B cell (primary cell): ENCODE measurements at regions not wholly inside any gene's neighbourhood (a gene's known extent, or its start where the extent isn't known, plus 50 kb on each side); places are given as distances from the start of the nearest gene placed in this dataset.

Source experiments
- ATAC-seq: fragments of 200-7000 bp; cut with Tn5 transposase; one replicate; pipeline ENCODE4 v1.10.0; 2021; ENCODE audit warnings: low read depth, mild to moderate bottlenecking, moderate number of reproducible peaks, moderate library complexity
- CTCF ChIA-PET: fragments of 350-600 bp; sonication (Branson Sonifier 250); formaldehyde crosslinking; loops from one replicate; lab custom pipeline; 2021; ENCODE audit warnings: antibody characterized with exemption, inconsistent platforms; lab: Charles Lee
- POLR2A ChIA-PET: fragments of 350-600 bp; sonication (Branson Sonifier 250); formaldehyde crosslinking; loops from one replicate; lab custom pipeline; 2021; ENCODE audit warnings: antibody characterized with exemption; lab: Charles Lee
- DNase-seq: peaks from one replicate; pipeline ENCODE4 v3.0.0; 2013
- H2AFZ ChIP-seq: 2 replicates; pipeline ENCODE4 v1.6.1; 2012; ENCODE audit warnings: mild to moderate bottlenecking, low read depth, low read length; ENCODE audit not compliant: insufficient read depth, poor library complexity, severe bottlenecking
- H3K27ac ChIP-seq, 2 donors: 1 replicate in 1 of 2; 2 replicates in 1 of 2; pipeline ENCODE4 v1.5.1; 2012 to 2013; ENCODE audit warnings: low read length in 2 of 2, mild to moderate bottlenecking in 2 of 2, moderate library complexity in 1 of 2
- H3K27me3 ChIP-seq, 4 experiments: fragments of 200-600 bp in 1 of 4; sonication (generic) in 1 of 4; replicated peaks in 1 of 4; 1 replicate in 2 of 4; 2 replicates in 2 of 4; pipeline versions ENCODE4 v1.6.1 to v1.7.0; 2013 to 2016; ENCODE audit warnings: low read length in 3 of 4, mild to moderate bottlenecking in 2 of 4, mixed read lengths in 1 of 4, moderate library complexity in 1 of 4; ENCODE audit not compliant: insufficient read depth in 4 of 4, control insufficient read depth in 3 of 4; ENCODE audit errors: control extremely low read depth in 1 of 4
- H3K36me3 ChIP-seq, 2 experiments: replicated peaks in 1 of 2; 1 replicate in 1 of 2; 2 replicates in 1 of 2; pipeline versions ENCODE4 v1.6.1 to v1.7.1; 2013; ENCODE audit warnings: low read length in 1 of 2; ENCODE audit not compliant: insufficient read depth in 2 of 2, control insufficient read depth in 1 of 2; ENCODE audit errors: control extremely low read depth in 1 of 2, extremely low read depth in 1 of 2
- H3K4me1 ChIP-seq, 2 donors: fragments of 200-600 bp in 1 of 2; sonication (generic) in 1 of 2; 1 replicate in 1 of 2; 2 replicates in 1 of 2; pipeline versions ENCODE4 v1.5.1 to v1.6.1; 2013 to 2017; ENCODE audit warnings: low read length in 2 of 2; ENCODE audit not compliant: control insufficient read depth in 2 of 2, insufficient read depth in 2 of 2
- H3K4me2 ChIP-seq: replicated peaks from 2 replicates; pipeline ENCODE3; 2012; ENCODE audit warnings: mild to moderate bottlenecking, low read depth, low read length; ENCODE audit not compliant: poor library complexity, severe bottlenecking
- H3K4me3 ChIP-seq, 5 experiments: fragments of 200-600 bp in 1 of 5; sonication (generic) in 1 of 5; 1 replicate in 3 of 5; 2 replicates in 2 of 5; pipeline versions ENCODE4 v1.5.1 to v1.7.0; 2011 to 2016; ENCODE audit warnings: low read length in 4 of 5, mild to moderate bottlenecking in 4 of 5, low read depth in 2 of 5, control low read depth in 1 of 5, moderate library complexity in 1 of 5; ENCODE audit not compliant: insufficient read depth in 1 of 5; ENCODE audit errors: control extremely low read depth in 1 of 5, extremely low read depth in 1 of 5
- H3K79me2 ChIP-seq: fragments of 200-600 bp; sonication (generic); one replicate; pipeline ENCODE4 v1.6.0; 2016; ENCODE audit warnings: low read length; ENCODE audit not compliant: control insufficient read depth, insufficient read depth
- H3K9ac ChIP-seq: fragments of 200-600 bp; sonication (generic); 2 replicates; pipeline ENCODE4 v1.6.1; 2017; ENCODE audit warnings: mild to moderate bottlenecking, low read length, moderate library complexity
- H3K9me3 ChIP-seq, 3 donors: one replicate each; pipeline versions ENCODE4 v1.6.1 to v1.7.1; 2013; ENCODE audit warnings: low read length in 2 of 3; ENCODE audit not compliant: control insufficient read depth in 2 of 3, insufficient read depth in 1 of 3; ENCODE audit errors: control extremely low read depth in 1 of 3
- H4K20me1 ChIP-seq: 2 replicates; pipeline ENCODE4 v1.6.0; 2012; ENCODE audit warnings: mild to moderate bottlenecking, low read length; ENCODE audit not compliant: insufficient read depth, control insufficient read depth, poor library complexity, severe bottlenecking
- H3K27ac Mint-ChIP-seq: one replicate; pipeline ENCODE4 v1.8.0; 2021; ENCODE audit warnings: mixed read lengths
- H3K27me3 Mint-ChIP-seq: one replicate; pipeline ENCODE4 v1.8.0; 2021; ENCODE audit warnings: mixed read lengths
- H3K4me1 Mint-ChIP-seq: one replicate; pipeline ENCODE4 v1.8.0; 2021; ENCODE audit warnings: mixed read lengths
- H3K4me3 Mint-ChIP-seq: one replicate; pipeline ENCODE4 v1.8.0; 2021; ENCODE audit warnings: mixed read lengths
- H3K9me3 Mint-ChIP-seq: one replicate; pipeline ENCODE4 v1.8.0; 2022; ENCODE audit warnings: mixed read lengths; ENCODE audit not compliant: insufficient read depth
- CTCF ChIP-seq: fragments of 200-600 bp; IDR thresholded peaks from one replicate; pipeline ENCODE4 v1.8.0; 2022; ENCODE audit warnings: antibody characterized with exemption, mild to moderate bottlenecking
- EZH2 ChIP-seq: IDR thresholded peaks from 2 replicates; pipeline ENCODE4 v1.6.1; 2012; ENCODE audit warnings: borderline replicate concordance, low read depth, mild to moderate bottlenecking, moderate library complexity, low read length; ENCODE audit not compliant: insufficient read depth, poor library complexity, severe bottlenecking
- WGBS: methylation state at CpG from one replicate; pipeline ENCODE4 v1.1.5; 2013; ENCODE audit warnings: missing lambda C conversion rate; ENCODE audit not compliant: insufficient coverage; 5-methylcytosine and 5-hydroxymethylcytosine counted together
- intact Hi-C: fragments of 100-400 bp; cut with micrococcal nuclease; formaldehyde crosslinking; loops from one replicate; pipeline ENCODE4 v1.10.0; 2022

GRCh38 chr21:19013916-19014315 lies 610.3 kb upstream of the TMPRSS15 start:
- no peak overlapping the region for H3K27ac ChIP-seq
- no CpG with 5 or more reads among the region's 3 CpGs for WGBS
- no peaks in the 10 kb centered on the region for H3K27me3 Mint-ChIP-seq
- ChIA-PET POLR2A (no interaction called here), CTCF (no interaction called here)
- no peaks in the 10 kb centered on the region for H4K20me1 ChIP-seq
- H3K9ac ChIP-seq = no peak overlapping the region
- intact Hi-C loops = no loop called here
- no peak overlapping the region for H3K4me2 ChIP-seq
- no peak overlapping the region for H3K27ac Mint-ChIP-seq
- H3K36me3 ChIP-seq = no peaks in the 10 kb centered on the region
- H3K4me1 ChIP-seq = no peaks in the 10 kb centered on the region
- no peaks in the 10 kb centered on the region for H3K79me2 ChIP-seq
- H2AFZ ChIP-seq = no peak overlapping the region
- H3K4me3 ChIP-seq = no peak overlapping the region
- ATAC-seq (no peak), DNase-seq (no peak)
- no peaks in the 10 kb centered on the region for H3K27me3 ChIP-seq
- H3K9me3 ChIP-seq = no peaks in the 10 kb centered on the region
- H3K4me1 Mint-ChIP-seq = no peaks in the 10 kb centered on the region
- TF ChIP-seq CTCF = no peak
- no peak for TF ChIP-seq EZH2
- H3K4me3 Mint-ChIP-seq = no peak overlapping the region
- H3K9me3 Mint-ChIP-seq = no peaks in the 10 kb centered on the region

GRCh38 chr21:19018529-19018928 lies 614.9 kb upstream of the TMPRSS15 start:
- Mint-ChIP-seq H3K27ac (no peak overlapping the region), H3K9me3 (peaks cover 6% of the 10 kb centered on the region), H3K4me3 (no peak overlapping the region), H3K4me1 (no peaks in the 10 kb centered on the region), H3K27me3 (no peaks in the 10 kb centered on the region)
- Histone ChIP-seq H3K4me3 (no peak overlapping the region), H4K20me1 (no peaks in the 10 kb centered on the region), H3K4me2 (no peak overlapping the region), H3K36me3 (no peaks in the 10 kb centered on the region), H3K4me1 (no peaks in the 10 kb centered on the region), H3K79me2 (no peaks in the 10 kb centered on the region), H3K27me3 (no peaks in the 10 kb centered on the region), H2AFZ (no peak overlapping the region), H3K27ac (no peak overlapping the region), H3K9ac (no peak overlapping the region), H3K9me3 (peaks cover 0 to 1% (median 0%) of the 10 kb centered on the region in 3 donors)
- TF ChIP-seq CTCF (no peak), EZH2 (no peak)
- WGBS = no CpG with 5 or more reads among the region's 3 CpGs
- POLR2A ChIA-PET = no interaction called here
- intact Hi-C loops = no loop called here
- CTCF ChIA-PET = no interaction called here
- no peak for ATAC-seq
- DNase-seq = no peak
